ENCODE measurements at regions not wholly inside any gene's neighbourhood (a gene's known extent, or its start where the extent isn't known, plus 50 kb on each side); places are given as distances from the start of the nearest gene placed in this dataset.

- TF ChIP-seq POLR2A (IDR thresholded peaks at IDR 0.05; ENCODE audit: low read depth, low read length) (no peak), POLR2AphosphoS5 (IDR thresholded peaks at IDR 0.05; ENCODE audit: low read depth, low read length) (no peak), SPI1 (IDR thresholded peaks at IDR 0.05; ENCODE audit: low read depth, low read length) (no peak), TAF1 (IDR thresholded peaks at IDR 0.05; ENCODE audit: low read depth, low read length) (no peak)
These were observed 421.1 kb downstream of the PDCD6IP start for GRCh38 chr3:34219556-34219955.
